Right cardiac atrium (tissue), 5 donors: ENCODE measurements at regions not wholly inside any gene's neighbourhood (a gene's known extent, or its start where the extent isn't known, plus 50 kb on each side); places are given as distances from the start of the nearest gene placed in this dataset.
A peak's percentile ranks its signal among the peaks of the same experiment; 100 is the strongest.

Experiments
- ATAC-seq, 2 donors: fragments of 200-7000 bp; cut with Tn5 transposase; one replicate each; pipeline versions ENCODE4 v1.8.0 to v1.9.1; 2020; ENCODE audit warnings: moderate library complexity in 2 of 2, mild to moderate bottlenecking in 1 of 2
- DNase-seq, 3 donors: peaks; one replicate each; pipeline ENCODE4 v3.0.0-alpha.2; 2020
- H3K27ac ChIP-seq: one replicate; pipeline ENCODE4 v1.5.1; 2013; ENCODE audit warnings: mild to moderate bottlenecking, low read length, control low read depth, moderate library complexity
- H3K27me3 ChIP-seq: one replicate; pipeline ENCODE4 v1.6.1; 2013; ENCODE audit not compliant: control insufficient read depth, insufficient read depth
- H3K4me1 ChIP-seq: one replicate; pipeline ENCODE4 v1.6.1; 2013; ENCODE audit warnings: low read length; ENCODE audit not compliant: control insufficient read depth, insufficient read depth
- H3K4me3 ChIP-seq: one replicate; pipeline ENCODE4 v1.5.1; 2013; ENCODE audit warnings: low read length, control low read depth
- H3K9me3 ChIP-seq: one replicate; pipeline ENCODE4 v1.6.1; 2013; ENCODE audit warnings: low read length; ENCODE audit not compliant: control insufficient read depth
- WGBS: extraction: QIAGEN DNeasy Blood & Tissue Kit; methylation state at CpG from one replicate; pipeline ENCODE4 v1.1.7; 2013; 5-methylcytosine and 5-hydroxymethylcytosine counted together
- intact Hi-C, 4 donors: fragments of 100-400 bp; cut with DNase I; formaldehyde crosslinking; loops; one replicate each; pipeline versions ENCODE4 v1.11.0 to v1.14.0; 2022 to 2023
- donor health status: healthy with polysubstance abuse.
- donor health status: DM: no; HTN: yes; CAD: no.
- donor health status: DM: no; HTN: no; CAD: no.
- donor health status: DM: no; HTN: yes; CAD: no; lungs with severe emphysema.
- donor health status: DM: yes; HTN: yes; CAD: no.

DNA sequence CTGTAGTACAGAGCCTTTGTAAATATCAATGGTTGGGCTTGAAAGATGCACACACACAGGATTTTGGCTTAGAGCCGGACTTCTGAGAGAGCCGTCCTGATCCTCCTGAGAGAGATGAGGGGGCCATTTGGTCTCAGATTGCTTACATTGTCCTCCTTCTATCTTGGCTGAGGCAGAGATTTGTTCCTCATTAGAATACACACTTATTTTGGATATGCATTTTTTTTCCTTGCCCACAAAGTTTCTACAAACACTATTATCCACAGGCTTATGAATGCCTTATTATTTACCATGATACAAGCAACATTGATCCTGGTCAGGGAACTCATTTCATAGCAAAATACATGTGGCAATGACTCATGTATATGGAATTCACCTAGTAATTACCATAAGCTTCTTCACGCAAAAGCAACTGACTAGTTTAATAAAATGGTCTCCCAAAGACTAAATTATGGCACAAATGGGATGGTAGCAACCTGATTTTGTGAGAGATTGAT, 175.3 kb downstream of the MDFIC start:
- no peak for ATAC-seq
- WGBS, result 55% methylated on average over 3 of the region's 3 CpGs
- Histone ChIP-seq H3K4me3 (no peak overlapping the region), H3K4me1 (peaks cover 5% of the 10 kb centered on the region), H3K9me3 (no peaks in the 10 kb centered on the region), H3K27ac (no peak overlapping the region), H3K27me3 (no peaks in the 10 kb centered on the region)
- DNase-seq, result no peak
- intact Hi-C loops, result no loop called here

- Histone ChIP-seq H3K4me3 (no peak overlapping the region), H3K27ac (no peak overlapping the region), H3K27me3 (no peaks in the 10 kb centered on the region), H3K4me1 (peaks cover 5% of the 10 kb centered on the region), H3K9me3 (no peaks in the 10 kb centered on the region)
- DNase-seq (peak in 2 of 3 donors; percentile 38 to 46), ATAC-seq (peak; percentile 62 to 71)
- 88% methylated on average over 1 of the region's 1 CpG for WGBS
- intact Hi-C loops, result no loop called here
Measured at GRCh38 chr7:115096262-115096661, 174.4 kb downstream of the MDFIC start.

- H3K27me3 ChIP-seq, result no peaks in the 10 kb centered on the region
- DNase-seq, result no peak
- intact Hi-C loops, result no loop called here
- peaks cover 5% of the 10 kb centered on the region for H3K4me1 ChIP-seq
- ATAC-seq, result peak in 1 of 2 donors; percentile 65
- no peak overlapping the region for H3K27ac ChIP-seq
- 84% methylated on average over 4 of the region's 4 CpGs for WGBS
- no peaks in the 10 kb centered on the region for H3K9me3 ChIP-seq
- H3K4me3 ChIP-seq, result no peak overlapping the region
Measured at GRCh38 chr7:115094163-115094562, 172.3 kb downstream of the MDFIC start.

DNA sequence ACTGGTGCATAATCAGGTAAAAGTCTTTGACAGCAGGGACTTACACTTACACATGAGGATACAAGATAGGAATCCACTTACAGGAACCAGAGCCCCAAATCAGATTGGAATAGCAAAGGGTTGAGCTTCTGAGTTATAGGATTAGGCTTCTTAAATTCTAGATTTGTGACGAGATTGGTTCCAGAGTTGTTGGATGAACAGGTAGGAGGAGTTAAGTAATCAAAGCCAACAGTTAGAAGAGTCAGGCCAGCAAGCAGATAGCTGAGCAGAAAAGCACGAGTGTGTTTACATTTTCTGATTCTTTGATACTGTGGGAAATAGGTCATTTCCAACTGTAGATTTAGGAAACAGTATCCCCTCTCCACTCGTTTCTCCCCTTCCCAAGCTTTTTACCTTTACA, 167.0 kb downstream of the MDFIC start:
- H3K27ac ChIP-seq, result no peak overlapping the region
- ATAC-seq, result no peak
- no peaks in the 10 kb centered on the region for H3K4me1 ChIP-seq
- no peaks in the 10 kb centered on the region for H3K27me3 ChIP-seq
- no peaks in the 10 kb centered on the region for H3K9me3 ChIP-seq
- intact Hi-C loops, result loop anchor here in 1 of 4 donors (10.0 kb wide), 1 partner anchor 164 kb away; the partner anchor contains the start of gene MDFIC
- WGBS, result 65% methylated on average over 3 of the region's 3 CpGs
- DNase-seq, result no peak
- no peak overlapping the region for H3K4me3 ChIP-seq

DNA sequence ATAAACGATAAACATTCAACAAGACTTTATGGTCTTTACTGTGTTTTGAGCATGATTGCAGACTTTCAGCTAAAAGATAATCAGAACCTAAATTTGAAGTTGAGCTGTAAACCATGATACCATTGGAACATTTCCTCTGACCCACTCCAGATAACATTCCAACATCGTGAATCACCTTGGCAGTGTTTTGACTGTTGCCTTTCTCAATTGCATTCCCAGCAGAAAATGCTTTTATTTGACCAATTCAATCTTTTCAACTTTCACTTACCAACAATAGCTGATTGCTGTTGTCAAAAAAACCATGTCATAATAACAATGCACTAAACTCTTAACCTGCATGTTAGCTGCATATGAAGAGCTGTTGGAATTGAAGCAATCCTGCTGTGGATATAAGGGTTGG, 165.5 kb downstream of the MDFIC start:
- WGBS, result 13% methylated on average over 2 of the region's 2 CpGs
- intact Hi-C loops, result loop anchor here in 1 of 4 donors (10.0 kb wide), 1 partner anchor 163 kb away; the partner anchor contains the start of gene MDFIC

DNA sequence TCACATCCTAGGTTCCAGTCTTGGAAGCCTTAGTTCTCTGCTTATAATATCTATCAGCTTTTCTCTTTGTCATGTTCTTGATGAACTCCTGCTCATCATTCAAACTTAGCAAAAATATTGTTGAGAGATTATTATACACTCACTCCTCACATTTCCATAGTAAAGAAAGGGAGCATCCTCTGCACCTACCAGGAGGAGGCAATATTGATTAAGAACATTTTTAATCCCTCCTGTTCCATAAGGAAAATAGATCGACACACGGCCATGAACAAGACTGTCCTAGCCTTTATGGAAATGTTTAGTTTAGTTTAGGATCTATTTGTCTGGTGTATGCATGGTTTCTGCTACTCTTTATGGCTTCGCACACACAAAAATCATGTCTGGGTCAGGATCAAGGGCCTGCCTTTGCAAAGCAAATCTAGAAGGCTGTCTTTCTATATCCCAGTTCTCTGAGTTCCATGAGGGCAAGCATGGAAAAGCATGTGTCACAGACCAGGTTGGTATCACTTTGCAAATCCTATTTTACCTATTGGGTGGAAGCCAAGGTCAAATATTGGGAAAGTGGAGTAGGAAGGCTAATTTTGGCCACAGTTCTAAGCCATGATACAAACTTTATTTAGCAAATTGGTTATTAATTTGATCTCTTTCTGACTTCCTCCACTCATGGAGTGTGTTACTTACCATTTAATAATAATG, 164.4 kb downstream of the MDFIC start:
- DNase-seq, result no peak
- no peaks in the 10 kb centered on the region for H3K4me1 ChIP-seq
- no peaks in the 10 kb centered on the region for H3K9me3 ChIP-seq
- intact Hi-C loops, result loop anchor here in 1 of 4 donors (10.0 kb wide), 1 partner anchor 161 kb away; the partner anchor contains the start of gene MDFIC
- no peaks in the 10 kb centered on the region for H3K27me3 ChIP-seq
- H3K27ac ChIP-seq, result no peak overlapping the region
- no peak for ATAC-seq
- no peak overlapping the region for H3K4me3 ChIP-seq
- WGBS, result 97% methylated on average over 3 of the region's 3 CpGs

More for the DNA sequence above, 165.5 kb downstream of the MDFIC start:
- H3K27ac ChIP-seq, result no peak overlapping the region
- no peaks in the 10 kb centered on the region for H3K4me1 ChIP-seq
- DNase-seq, result no peak
- no peaks in the 10 kb centered on the region for H3K9me3 ChIP-seq
- H3K4me3 ChIP-seq, result no peak overlapping the region
- ATAC-seq, result peak; percentile 90 to 95
- H3K27me3 ChIP-seq, result no peaks in the 10 kb centered on the region

GRCh38 chr7:115085421-115085820, 163.5 kb downstream of the MDFIC start:
- DNase-seq (no peak), ATAC-seq (no peak)
- intact Hi-C loops, result loop anchor here in 1 of 4 donors (10.0 kb wide), 1 partner anchor 161 kb away; the partner anchor contains the start of gene MDFIC
- Histone ChIP-seq H3K9me3 (no peaks in the 10 kb centered on the region), H3K4me1 (no peaks in the 10 kb centered on the region), H3K27me3 (no peaks in the 10 kb centered on the region), H3K27ac (no peak overlapping the region), H3K4me3 (no peak overlapping the region)
- WGBS, result 97% methylated on average over 3 of the region's 3 CpGs

- H3K27me3 ChIP-seq, result no peaks in the 10 kb centered on the region
- no peak overlapping the region for H3K4me3 ChIP-seq
- no peak for DNase-seq
- ATAC-seq, result no peak
- H3K4me1 ChIP-seq, result no peaks in the 10 kb centered on the region
- no peaks in the 10 kb centered on the region for H3K9me3 ChIP-seq
- intact Hi-C loops, result loop anchor here in 1 of 4 donors (10.0 kb wide), 1 partner anchor 159 kb away; the partner anchor contains the start of gene MDFIC
- H3K27ac ChIP-seq, result no peak overlapping the region
- 82% methylated on average over 4 of the region's 4 CpGs for WGBS
Measured at GRCh38 chr7:115083935-115084334, 162.0 kb downstream of the MDFIC start.

- Histone ChIP-seq H3K4me3 (no peak overlapping the region), H3K9me3 (no peaks in the 10 kb centered on the region), H3K4me1 (no peaks in the 10 kb centered on the region), H3K27ac (no peak overlapping the region), H3K27me3 (no peaks in the 10 kb centered on the region)
- no peak for ATAC-seq
- no peak for DNase-seq
- WGBS, result 72% methylated on average over 3 of the region's 3 CpGs
- intact Hi-C loops, result loop anchor here in 1 of 4 donors (10.0 kb wide), 1 partner anchor 157 kb away; the partner anchor contains the start of gene MDFIC
Measured at GRCh38 chr7:115081772-115082171, 159.9 kb downstream of the MDFIC start.

- ATAC-seq (no peak), DNase-seq (no peak)
- 88% methylated on average over 1 of the region's 1 CpG for WGBS
- Histone ChIP-seq H3K4me1 (no peaks in the 10 kb centered on the region), H3K9me3 (no peaks in the 10 kb centered on the region), H3K4me3 (no peak overlapping the region), H3K27me3 (no peaks in the 10 kb centered on the region), H3K27ac (no peak overlapping the region)
- intact Hi-C loops, result no loop called here
Measured at GRCh38 chr7:115078851-115079250, 157.0 kb downstream of the MDFIC start.

- ATAC-seq (no peak), DNase-seq (no peak)
- Histone ChIP-seq H3K4me3 (no peak overlapping the region), H3K9me3 (no peaks in the 10 kb centered on the region), H3K27me3 (no peaks in the 10 kb centered on the region), H3K27ac (no peak overlapping the region), H3K4me1 (no peaks in the 10 kb centered on the region)
- intact Hi-C loops, result no loop called here
Measured at GRCh38 chr7:115078386-115078785, 156.5 kb downstream of the MDFIC start.
